GM12892 (cell line): ENCODE measurements at regions not wholly inside any gene's neighbourhood (a gene's known extent, or its start where the extent isn't known, plus 50 kb on each side); places are given as distances from the start of the nearest gene placed in this dataset.

Source experiments
- POLR2A ChIP-seq: IDR thresholded peaks from 2 replicates; pipeline ENCODE4 v1.6.1; 2011; ENCODE audit warnings: low read depth, low read length, control low read depth
- POLR2AphosphoS5 ChIP-seq: IDR thresholded peaks from 2 replicates; pipeline ENCODE4 v1.6.1; 2011; ENCODE audit warnings: low read depth, low read length, control low read depth

- no peak for TF ChIP-seq POLR2A
- TF ChIP-seq POLR2AphosphoS5, result no peak
These were observed 490.1 kb downstream of the RAPGEF2 start for GRCh38 chr4:159592898-159593556.
